Choroid plexus epithelial cell (primary cell): ENCODE measurements at regions not wholly inside any gene's neighbourhood (a gene's known extent, or its start where the extent isn't known, plus 50 kb on each side); places are given as distances from the start of the nearest gene placed in this dataset.

ENCODE experiments used
- DNase-seq: peaks from one replicate; pipeline ENCODE4 v3.0.0-alpha.2; 2010; ENCODE audit warnings: low read depth
- H3K4me3 ChIP-seq: 2 replicates; pipeline ENCODE4 v1.5.1; 2011; ENCODE audit warnings: low read depth, mild to moderate bottlenecking, control low read depth, low read length, moderate library complexity
- TF ChIP-seq, protein P1 (sequence below): conservative IDR thresholded peaks from 2 replicates; pipeline ENCODE4 v1.5.1; 2011; ENCODE audit warnings: low read depth, mild to moderate bottlenecking, control low read depth, inconsistent platforms, low read length, moderate library complexity

DNA sequence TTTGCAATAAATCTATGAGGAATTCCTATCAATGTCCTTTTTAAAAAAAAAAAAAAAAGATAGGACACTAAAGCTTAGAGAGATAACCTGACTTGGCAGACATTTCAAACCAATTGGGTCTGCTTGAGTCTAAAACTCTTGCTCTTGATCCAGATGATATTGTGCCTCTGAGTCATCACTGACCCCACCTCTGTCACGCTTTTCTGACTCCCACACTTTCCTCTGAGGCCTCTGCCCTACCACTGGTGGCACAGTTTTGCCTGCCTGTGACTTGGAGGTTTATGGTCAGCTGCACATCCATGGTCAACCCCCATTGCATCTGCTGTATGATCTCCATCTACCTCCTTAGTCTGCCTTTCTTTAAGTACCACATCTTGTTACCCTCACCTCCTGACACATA is 328.7 kb downstream of the SPRY2 start:
- DNase-seq = no peak
- no peak overlapping the region for H3K4me3 ChIP-seq
- TF ChIP-seq, protein P1, sequence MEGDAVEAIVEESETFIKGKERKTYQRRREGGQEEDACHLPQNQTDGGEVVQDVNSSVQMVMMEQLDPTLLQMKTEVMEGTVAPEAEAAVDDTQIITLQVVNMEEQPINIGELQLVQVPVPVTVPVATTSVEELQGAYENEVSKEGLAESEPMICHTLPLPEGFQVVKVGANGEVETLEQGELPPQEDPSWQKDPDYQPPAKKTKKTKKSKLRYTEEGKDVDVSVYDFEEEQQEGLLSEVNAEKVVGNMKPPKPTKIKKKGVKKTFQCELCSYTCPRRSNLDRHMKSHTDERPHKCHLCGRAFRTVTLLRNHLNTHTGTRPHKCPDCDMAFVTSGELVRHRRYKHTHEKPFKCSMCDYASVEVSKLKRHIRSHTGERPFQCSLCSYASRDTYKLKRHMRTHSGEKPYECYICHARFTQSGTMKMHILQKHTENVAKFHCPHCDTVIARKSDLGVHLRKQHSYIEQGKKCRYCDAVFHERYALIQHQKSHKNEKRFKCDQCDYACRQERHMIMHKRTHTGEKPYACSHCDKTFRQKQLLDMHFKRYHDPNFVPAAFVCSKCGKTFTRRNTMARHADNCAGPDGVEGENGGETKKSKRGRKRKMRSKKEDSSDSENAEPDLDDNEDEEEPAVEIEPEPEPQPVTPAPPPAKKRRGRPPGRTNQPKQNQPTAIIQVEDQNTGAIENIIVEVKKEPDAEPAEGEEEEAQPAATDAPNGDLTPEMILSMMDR = no peak

DNA sequence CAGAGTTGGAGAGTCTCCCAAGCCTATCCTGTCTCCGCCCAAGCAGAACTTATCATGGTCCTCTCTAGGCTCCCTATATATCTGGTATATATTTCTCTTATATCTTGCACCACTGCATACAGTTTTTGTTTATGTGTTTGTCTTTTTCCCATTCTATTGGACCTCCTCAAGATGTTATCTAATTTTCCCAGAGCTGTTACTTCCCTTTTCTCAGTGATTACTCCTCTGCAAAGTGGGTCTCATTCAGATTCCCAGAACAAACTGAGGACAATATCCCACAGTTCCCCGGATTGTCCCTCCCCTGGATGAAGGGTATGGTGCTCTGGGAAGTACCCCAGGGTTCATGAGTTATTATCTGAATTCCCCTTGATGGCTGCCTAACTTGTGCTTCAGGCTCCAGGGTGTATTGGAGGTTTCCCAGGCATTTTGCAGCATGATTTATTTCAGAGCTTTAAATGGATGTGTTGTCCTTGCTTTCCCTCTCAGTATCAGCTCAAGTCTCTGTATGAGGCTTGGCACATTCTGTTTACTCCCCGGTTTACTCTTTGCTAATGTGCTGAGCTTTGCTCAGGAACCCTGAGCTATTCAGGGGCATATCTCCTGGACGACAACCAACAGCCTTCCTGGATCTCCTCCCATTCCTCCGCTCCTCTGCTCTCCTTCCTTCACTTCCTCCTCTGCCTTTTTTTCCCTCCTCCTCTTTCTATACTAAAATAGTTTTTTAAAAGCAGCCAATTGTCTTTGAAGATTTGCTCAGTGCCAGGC is 329.3 kb downstream of the SPRY2 start:
- TF ChIP-seq, protein P1 = no peak
- peak; percentile 32 for DNase-seq
- no peak overlapping the region for H3K4me3 ChIP-seq

DNA sequence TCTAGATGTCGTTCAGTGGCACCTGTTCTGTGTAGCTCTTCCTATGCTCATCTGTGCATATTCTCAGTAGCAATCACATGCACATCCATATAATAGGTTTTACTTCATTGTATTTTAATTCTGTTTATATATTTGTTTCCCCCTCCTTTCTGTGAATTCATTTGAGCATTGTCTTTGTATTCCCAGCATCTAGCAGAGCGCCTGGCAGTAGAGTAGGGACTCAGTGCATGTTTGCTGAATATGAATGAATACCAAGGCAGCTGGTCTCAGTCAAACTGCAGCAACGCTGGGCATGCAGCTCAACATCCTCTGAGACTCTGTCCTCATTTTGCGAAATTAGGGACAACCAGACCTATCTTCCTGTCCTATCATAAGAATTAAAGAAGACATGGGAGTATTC is 330.1 kb downstream of the SPRY2 start:
- TF ChIP-seq, protein P1 = no peak
- no peak for DNase-seq
- H3K4me3 ChIP-seq = no peak overlapping the region

DNA sequence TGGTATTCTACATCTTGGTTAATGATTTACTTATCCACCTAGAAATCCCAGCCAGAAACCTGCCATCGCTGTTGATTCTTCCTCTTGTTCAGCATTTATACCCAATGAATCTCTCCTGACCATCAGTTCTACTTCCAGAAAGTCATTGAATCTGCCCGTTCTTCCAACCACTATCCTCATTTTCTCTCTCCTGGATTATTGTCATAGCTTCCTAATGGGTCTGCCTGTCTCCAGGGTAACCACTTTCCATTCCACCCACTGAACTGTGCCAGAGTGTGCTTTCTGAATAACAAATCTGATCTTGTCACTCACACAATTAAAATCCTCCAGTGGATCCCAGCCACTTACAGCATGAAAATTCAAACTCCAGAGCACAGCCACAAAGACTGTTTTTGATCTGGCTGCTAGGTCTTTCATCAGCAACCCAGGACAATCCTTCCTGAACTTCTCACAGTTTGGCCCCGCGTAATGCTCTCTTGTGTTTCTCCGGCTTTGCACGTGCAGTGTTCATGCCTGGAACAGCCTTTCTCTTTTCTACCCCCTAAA is 330.6 kb downstream of the SPRY2 start:
- no peak overlapping the region for H3K4me3 ChIP-seq
- DNase-seq = no peak
- TF ChIP-seq, protein P1 = no peak

DNA sequence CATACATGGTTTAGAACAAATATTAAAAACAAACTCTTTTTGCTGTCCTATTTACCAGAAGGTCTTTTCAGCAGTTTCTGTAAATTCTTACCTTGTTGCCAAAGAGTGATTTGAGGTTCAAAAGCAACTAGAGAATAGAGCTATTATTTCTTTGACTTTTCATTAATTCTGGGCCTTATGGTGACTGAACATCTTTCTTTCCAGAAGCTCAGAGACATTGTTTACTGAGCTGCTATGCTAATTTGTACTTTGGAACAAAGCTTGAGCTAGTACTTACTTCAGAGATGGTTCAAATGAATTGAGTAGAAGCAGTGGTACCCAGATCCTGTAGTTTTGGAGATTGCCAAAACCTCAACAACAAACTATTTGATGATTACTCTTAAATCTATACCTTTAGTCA is 331.2 kb downstream of the SPRY2 start:
- TF ChIP-seq, protein P1 = no peak
- peak; percentile 41 for DNase-seq
- no peak overlapping the region for H3K4me3 ChIP-seq

DNA sequence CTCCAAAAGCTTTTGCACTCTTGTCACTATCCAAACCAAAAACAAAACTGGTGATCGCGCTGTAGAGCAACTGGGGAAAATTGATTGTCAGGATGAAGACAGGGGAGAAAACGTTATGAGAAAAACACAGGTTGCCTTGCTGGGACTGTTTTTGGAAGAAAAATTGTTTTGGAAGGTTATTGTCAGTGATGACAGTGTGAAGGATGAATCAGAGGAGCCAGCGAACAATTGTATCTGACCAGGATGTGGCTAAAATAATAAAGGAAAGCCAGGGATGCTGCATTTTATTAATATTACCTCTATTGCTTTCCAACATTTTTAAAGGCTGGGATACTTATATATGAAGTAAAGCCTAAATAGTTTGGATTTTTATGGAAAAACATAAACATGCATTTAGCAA is 334.0 kb downstream of the SPRY2 start:
- DNase-seq = no peak

More for the DNA sequence above, 334.0 kb downstream of the SPRY2 start:
- no peak overlapping the region for H3K4me3 ChIP-seq
- TF ChIP-seq, protein P1 = no peak
